Testis (tissue), 2 donors: ENCODE measurements at regions not wholly inside any gene's neighbourhood (a gene's known extent, or its start where the extent isn't known, plus 50 kb on each side); places are given as distances from the start of the nearest gene placed in this dataset.

ENCODE experiments used
- DNase-seq: peaks from one replicate; pipeline ENCODE4 v3.0.0-alpha.2; 2019
- H3K27ac ChIP-seq, 2 donors: fragments of 200-600 bp; sonication (generic); one replicate each; pipeline ENCODE4 v1.5.1; 2019
- H3K27me3 ChIP-seq: fragments of 200-600 bp; sonication (generic); one replicate; pipeline ENCODE4 v1.5.1; 2019
- H3K36me3 ChIP-seq: fragments of 200-600 bp; sonication (generic); one replicate; pipeline ENCODE4 v1.5.1; 2017; ENCODE audit warnings: low read depth; ENCODE audit errors: missing control alignments
- H3K4me1 ChIP-seq: fragments of 200-600 bp; sonication (generic); one replicate; pipeline ENCODE4 v1.5.1; 2019
- H3K4me3 ChIP-seq, 2 donors: fragments of 200-600 bp; sonication (generic); one replicate each; pipeline ENCODE4 v1.5.1; 2017 to 2019
- H3K9me3 ChIP-seq: fragments of 200-600 bp; sonication (generic); one replicate; pipeline ENCODE4 v1.5.1; 2017
- POLR2A ChIP-seq: fragments of 450-650 bp; IDR thresholded peaks from one replicate; pipeline ENCODE4 v1.6.1; 2017; ENCODE audit warnings: antibody characterized with exemption, mild to moderate bottlenecking, moderate library complexity
- WGBS, 2 donors: methylation state at CpG; one replicate each; pipeline ENCODE4 v1.1.5; 2018; 5-methylcytosine and 5-hydroxymethylcytosine counted together
- intact Hi-C: fragments of 100-400 bp; cut with DNase I; formaldehyde crosslinking; loops from one replicate; pipeline ENCODE4 v1.15.1; 2023; ENCODE audit warnings: low total_unique reads
- TF ChIP-seq, protein P1 (sequence below), 3 experiments: fragments of 450-650 bp in 2 of 3; fragments of 200-600 bp in 1 of 3; sonication (generic) in 1 of 3; IDR thresholded peaks; one replicate each; pipeline ENCODE4 v1.5.1; 2016 to 2019; ENCODE audit warnings: antibody characterized with exemption in 3 of 3, mild to moderate bottlenecking in 2 of 3, moderate library complexity in 1 of 3

DNA sequence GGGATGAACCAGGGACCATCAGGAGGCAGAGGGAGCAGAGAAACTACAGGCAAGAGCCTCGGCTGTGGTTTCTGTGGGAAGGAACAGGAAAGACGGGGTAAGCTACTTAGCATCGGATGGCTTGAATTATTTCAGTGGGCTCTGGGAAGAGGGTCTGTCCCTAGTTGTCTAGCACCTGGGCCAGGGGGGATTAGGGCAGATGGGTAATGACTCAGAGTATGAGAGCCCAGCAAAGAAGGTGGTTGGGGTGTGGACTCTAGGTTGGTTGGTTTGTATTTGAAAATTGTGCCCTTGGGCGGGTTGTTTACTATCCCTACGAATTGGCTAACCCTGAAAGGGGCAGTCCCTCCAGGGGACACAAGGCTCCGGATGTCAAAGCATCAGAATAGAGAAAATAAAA is 148.5 kb upstream of the TAB2 start:
- Histone ChIP-seq H3K4me3 (no peak overlapping the region), H3K9me3 (no peaks in the 10 kb centered on the region), H3K4me1 (no peaks in the 10 kb centered on the region), H3K36me3 (no peaks in the 10 kb centered on the region), H3K27me3 (no peaks in the 10 kb centered on the region), H3K27ac (no peak overlapping the region)
- no peak for TF ChIP-seq POLR2A
- TF ChIP-seq, protein P1, sequence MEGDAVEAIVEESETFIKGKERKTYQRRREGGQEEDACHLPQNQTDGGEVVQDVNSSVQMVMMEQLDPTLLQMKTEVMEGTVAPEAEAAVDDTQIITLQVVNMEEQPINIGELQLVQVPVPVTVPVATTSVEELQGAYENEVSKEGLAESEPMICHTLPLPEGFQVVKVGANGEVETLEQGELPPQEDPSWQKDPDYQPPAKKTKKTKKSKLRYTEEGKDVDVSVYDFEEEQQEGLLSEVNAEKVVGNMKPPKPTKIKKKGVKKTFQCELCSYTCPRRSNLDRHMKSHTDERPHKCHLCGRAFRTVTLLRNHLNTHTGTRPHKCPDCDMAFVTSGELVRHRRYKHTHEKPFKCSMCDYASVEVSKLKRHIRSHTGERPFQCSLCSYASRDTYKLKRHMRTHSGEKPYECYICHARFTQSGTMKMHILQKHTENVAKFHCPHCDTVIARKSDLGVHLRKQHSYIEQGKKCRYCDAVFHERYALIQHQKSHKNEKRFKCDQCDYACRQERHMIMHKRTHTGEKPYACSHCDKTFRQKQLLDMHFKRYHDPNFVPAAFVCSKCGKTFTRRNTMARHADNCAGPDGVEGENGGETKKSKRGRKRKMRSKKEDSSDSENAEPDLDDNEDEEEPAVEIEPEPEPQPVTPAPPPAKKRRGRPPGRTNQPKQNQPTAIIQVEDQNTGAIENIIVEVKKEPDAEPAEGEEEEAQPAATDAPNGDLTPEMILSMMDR (IDR thresholded peaks at IDR 0.05), result no peak
- no peak for DNase-seq
- intact Hi-C loops, result no loop called here
- WGBS, 2 donors, result 85 to 88% methylated on average over 6 of the region's 6 CpGs

DNA sequence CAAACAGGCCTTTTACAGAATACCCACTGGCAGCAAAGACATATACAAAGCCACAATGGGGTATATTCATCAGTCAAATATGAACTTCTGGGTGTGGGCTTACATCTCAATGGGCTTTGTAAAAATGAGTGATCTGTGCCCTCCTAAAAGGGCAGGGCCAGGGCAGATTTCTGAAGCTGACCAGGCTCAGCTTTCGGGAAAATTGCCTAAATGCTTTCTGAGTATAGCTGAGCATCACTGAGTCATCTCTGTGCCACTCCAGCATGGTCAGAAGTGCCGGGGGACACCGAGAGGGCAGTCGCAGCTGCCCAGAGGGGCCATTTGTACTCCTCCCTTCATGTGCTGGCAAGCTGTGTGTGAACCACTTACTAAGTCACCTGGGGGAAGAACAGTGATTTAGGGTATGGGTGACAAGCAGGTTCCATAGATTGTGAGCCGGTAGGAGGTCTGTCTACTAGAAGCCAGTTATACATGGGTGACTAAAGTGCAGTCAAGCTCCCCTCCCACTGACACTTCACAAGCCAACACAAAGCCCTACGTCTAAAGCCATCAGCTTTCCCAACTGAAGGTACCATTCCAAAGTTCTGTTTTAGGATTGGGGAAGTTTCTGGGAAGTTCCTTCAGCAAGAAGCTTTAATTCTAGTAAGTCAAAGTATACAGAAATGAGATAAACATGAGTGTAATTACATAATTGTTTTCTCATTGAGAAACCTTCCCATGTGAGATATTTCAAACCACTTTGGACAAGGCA is 147.6 kb upstream of the TAB2 start:
- Histone ChIP-seq H3K36me3 (no peaks in the 10 kb centered on the region), H3K27ac (no peak overlapping the region), H3K9me3 (no peaks in the 10 kb centered on the region), H3K4me1 (no peaks in the 10 kb centered on the region), H3K4me3 (no peak overlapping the region), H3K27me3 (no peaks in the 10 kb centered on the region)
- WGBS, 2 donors, result 89 to 94% methylated on average over 6 of the region's 6 CpGs
- no peak for TF ChIP-seq POLR2A
- TF ChIP-seq, protein P1 (IDR thresholded peaks at IDR 0.05), result no peak
- intact Hi-C loops, result no loop called here
- DNase-seq, result no peak

DNA sequence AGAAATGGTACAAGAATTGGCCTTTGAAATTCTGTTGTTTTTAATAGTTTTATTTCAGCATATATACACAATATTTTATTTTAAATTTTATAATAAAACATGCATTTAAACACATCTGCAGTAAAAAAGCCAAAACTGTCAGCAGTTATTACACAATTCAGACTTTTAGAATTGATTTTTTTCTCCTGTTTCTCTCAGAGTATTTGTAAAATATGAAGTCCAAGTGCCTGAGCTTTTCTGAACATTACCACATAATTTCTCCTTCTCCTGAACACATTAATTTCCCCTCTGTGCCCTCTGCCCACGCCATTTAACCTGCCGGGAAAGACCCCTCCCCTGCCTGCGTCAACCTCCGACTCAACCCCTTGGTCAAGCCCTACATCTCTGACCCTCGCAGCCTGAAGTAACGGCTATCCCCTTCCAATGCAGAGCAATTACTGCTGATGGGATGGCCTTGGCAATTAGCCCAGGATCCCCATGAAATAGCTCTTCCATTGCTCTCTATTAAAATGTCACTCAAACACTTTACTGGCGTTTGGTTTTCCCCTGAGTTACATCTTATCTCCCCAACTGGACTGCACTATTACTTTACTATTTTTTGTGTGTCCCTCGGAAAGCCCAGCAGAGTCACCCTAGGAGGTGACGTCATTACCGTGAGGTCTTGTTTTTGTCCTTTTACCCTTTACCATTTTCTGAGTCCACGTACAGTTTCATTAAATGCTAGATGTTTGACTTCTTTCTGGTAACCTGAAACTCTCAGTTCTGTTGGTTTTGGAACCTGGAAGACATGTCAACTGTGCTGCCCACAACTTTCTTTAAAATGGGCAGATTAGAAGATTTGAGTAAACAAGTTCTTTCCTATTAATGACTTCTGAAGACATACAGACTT is 146.7 kb upstream of the TAB2 start:
- no peak for TF ChIP-seq POLR2A
- TF ChIP-seq, protein P1 (IDR thresholded peaks at IDR 0.05), result no peak
- no peak overlapping the region for H3K27ac ChIP-seq
- intact Hi-C loops, result no loop called here
- H3K9me3 ChIP-seq, result no peaks in the 10 kb centered on the region
- H3K27me3 ChIP-seq, result no peaks in the 10 kb centered on the region
- H3K36me3 ChIP-seq, result no peaks in the 10 kb centered on the region
- DNase-seq, result no peak
- WGBS, 2 donors, result 52 to 67% methylated on average over 11 of the region's 11 CpGs
- H3K4me3 ChIP-seq, result no peak overlapping the region
- H3K4me1 ChIP-seq, result no peaks in the 10 kb centered on the region

DNA sequence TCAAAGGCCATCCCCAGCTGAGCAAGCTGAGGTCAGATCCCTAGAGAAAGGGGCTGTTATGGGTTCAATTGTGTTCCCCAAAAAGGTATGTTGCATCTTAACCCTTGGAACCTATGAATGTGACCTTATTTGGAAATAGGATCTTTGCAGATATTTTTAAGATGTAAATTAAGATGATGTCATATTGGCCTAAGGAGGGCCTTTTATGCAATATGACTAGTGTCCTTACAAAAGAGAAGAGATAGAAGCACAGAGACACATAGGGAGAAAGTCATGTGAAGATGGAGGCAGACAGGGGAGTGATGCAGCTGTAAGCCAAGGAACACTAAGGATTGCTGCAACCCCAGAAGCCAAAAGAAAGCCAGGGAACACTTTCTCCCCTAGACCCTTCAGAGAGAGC is 144.3 kb upstream of the TAB2 start:
- H3K36me3 ChIP-seq, result no peaks in the 10 kb centered on the region
- no peaks in the 10 kb centered on the region for H3K4me1 ChIP-seq
- no peak overlapping the region for H3K4me3 ChIP-seq
- no peaks in the 10 kb centered on the region for H3K27me3 ChIP-seq
- H3K9me3 ChIP-seq, result no peaks in the 10 kb centered on the region
- intact Hi-C loops, result no loop called here
- no peak for DNase-seq
- H3K27ac ChIP-seq, result no peak overlapping the region
- TF ChIP-seq, protein P1 (IDR thresholded peaks at IDR 0.05), result no peak
- no peak for TF ChIP-seq POLR2A
